ENCODE measurements at regions not wholly inside any gene's neighbourhood (a gene's known extent, or its start where the extent isn't known, plus 50 kb on each side); places are given as distances from the start of the nearest gene placed in this dataset.

GRCh38 chr5:135221187-135221473, 177.9 kb downstream of the MACROH2A1 start:
- POLR2A ChIA-PET, result no interaction called here
- CTCF ChIA-PET, result interaction anchor here (1.8 kb wide), 1 partner anchor 8 kb away, joined by 7 read pairs; no protein-coding TSS in a partner anchor
- no peak for DNase-seq (ENCODE audit: extremely low spot score)
- no peak for TF ChIP-seq CTCF (IDR thresholded peaks at IDR 0.05; ENCODE audit: control extremely low read depth, extremely low read depth, low read depth, missing control alignments)

GRCh38 chr5:135220394-135221186, 178.4 kb downstream of the MACROH2A1 start:
- no peak for TF ChIP-seq CTCF (IDR thresholded peaks at IDR 0.05; ENCODE audit: control extremely low read depth, extremely low read depth, low read depth, missing control alignments)
- ChIA-PET POLR2A (no interaction called here), CTCF (no interaction called here)
- DNase-seq (ENCODE audit: extremely low spot score), result no peak

GRCh38 chr5:135219868-135220267, 179.2 kb downstream of the MACROH2A1 start:
- no peak for TF ChIP-seq CTCF (IDR thresholded peaks at IDR 0.05; ENCODE audit: control extremely low read depth, extremely low read depth, low read depth, missing control alignments)
- ChIA-PET CTCF (interaction anchor here (1.2 kb wide), 1 partner anchor 9 kb away, joined by 3 read pairs; no protein-coding TSS in a partner anchor), POLR2A (interaction anchor here (0.6 kb wide), 1 partner anchor 13 kb away, joined by 6 read pairs; no protein-coding TSS in a partner anchor)
- DNase-seq (ENCODE audit: extremely low spot score), result no peak

GRCh38 chr5:135218790-135219568, 180.1 kb downstream of the MACROH2A1 start:
- ChIA-PET CTCF (interaction anchor here (1.2 kb wide), 2 partner anchors 8 to 28 kb away, joined by 3 to 5 read pairs; no protein-coding TSS in a partner anchor), POLR2A (interaction anchor here (0.6 kb wide), 1 partner anchor 14 kb away, joined by 6 read pairs; no protein-coding TSS in a partner anchor)
- no peak for DNase-seq (ENCODE audit: extremely low spot score)
- no peak for TF ChIP-seq CTCF (IDR thresholded peaks at IDR 0.05; ENCODE audit: control extremely low read depth, extremely low read depth, low read depth, missing control alignments)

GRCh38 chr5:135218486-135218755, 180.6 kb downstream of the MACROH2A1 start:
- DNase-seq (ENCODE audit: extremely low spot score), result no peak
- no peak for TF ChIP-seq CTCF (IDR thresholded peaks at IDR 0.05; ENCODE audit: control extremely low read depth, extremely low read depth, low read depth, missing control alignments)
- ChIA-PET POLR2A (no interaction called here), CTCF (interaction anchor here (1.0 to 1.2 kb wide), 2 partner anchors 9 to 27 kb away, joined by 3 to 5 read pairs; no protein-coding TSS in a partner anchor)

- CTCF ChIA-PET, result interaction anchor here (1.0 to 1.3 kb wide), 3 partner anchors 9 to 26 kb away, joined by 3 to 5 read pairs (median 3); no protein-coding TSS in a partner anchor
- DNase-seq (ENCODE audit: extremely low spot score), result no peak
- POLR2A ChIA-PET, result no interaction called here
- no peak for TF ChIP-seq CTCF (IDR thresholded peaks at IDR 0.05; ENCODE audit: control extremely low read depth, extremely low read depth, low read depth, missing control alignments)
Measured at GRCh38 chr5:135217669-135218485, 181.2 kb downstream of the MACROH2A1 start.

All from GM10248 (cell line).